SW 1271 (cell line): ENCODE measurements at regions not wholly inside any gene's neighbourhood (a gene's known extent, or its start where the extent isn't known, plus 50 kb on each side); places are given as distances from the start of the nearest gene placed in this dataset.
"Not testable (repeated sequence)": the region's sequence is repeated elsewhere in the genome, so short reads cannot be mapped to it uniquely, and the experiment has no call there.

Experiments
- DNase-seq, 2 experiments: peaks; one replicate each; lab custom pipeline; 2025; lab: John Stamatoyannopoulos, UW

GRCh38 chr15:88965097-88965496, 51.9 kb upstream of the MFGE8 start:
- DNase-seq, result not testable (repeated sequence)

GRCh38 chr15:88970232-88970631, 57.1 kb upstream of the MFGE8 start:
- DNase-seq, result no peak

- DNase-seq, result no peak
Observed at GRCh38 chr15:88974392-88974791, 61.2 kb upstream of the MFGE8 start.

- DNase-seq, result no peak
Observed at GRCh38 chr15:88975891-88976290, 62.7 kb upstream of the MFGE8 start.

- DNase-seq, result no peak
Observed at GRCh38 chr15:88976656-88977055, 63.5 kb upstream of the MFGE8 start.

GRCh38 chr15:88979674-88980073, 66.5 kb upstream of the MFGE8 start:
- DNase-seq, result no peak

GRCh38 chr15:88980498-88980897, 67.3 kb upstream of the MFGE8 start:
- DNase-seq, result no peak

GRCh38 chr15:88981244-88982215, 68.4 kb upstream of the MFGE8 start:
- no peak for DNase-seq

GRCh38 chr15:88982304-88982945, 69.2 kb upstream of the MFGE8 start:
- no peak for DNase-seq

- no peak for DNase-seq
Observed at GRCh38 chr15:88982946-88983342, 69.8 kb upstream of the MFGE8 start.

GRCh38 chr15:88983861-88984429, 70.8 kb upstream of the MFGE8 start:
- DNase-seq, result no peak

GRCh38 chr15:88985547-88986393, 72.6 kb upstream of the MFGE8 start:
- no peak for DNase-seq

- DNase-seq, result no peak
Observed at GRCh38 chr15:88986949-88987590, 73.9 kb upstream of the MFGE8 start.

GRCh38 chr15:88987591-88987933, 74.4 kb upstream of the MFGE8 start:
- DNase-seq, result no peak

GRCh38 chr15:88987934-88988671, 74.9 kb upstream of the MFGE8 start:
- DNase-seq, result no peak

GRCh38 chr15:88989578-88989977, 76.4 kb upstream of the MFGE8 start:
- DNase-seq, result peak in 1 of 2 experiments; percentile 57

GRCh38 chr15:88990185-88990679, 77.1 kb upstream of the MFGE8 start:
- no peak for DNase-seq

- no peak for DNase-seq
Observed at GRCh38 chr15:88992216-88992615, 79.0 kb upstream of the MFGE8 start.

- DNase-seq, result no peak
Observed at GRCh38 chr15:88992912-88993376, 79.8 kb upstream of the MFGE8 start.

- DNase-seq, result no peak
Observed at GRCh38 chr15:88993662-88994061, 80.5 kb upstream of the MFGE8 start.

- no peak for DNase-seq
Observed at GRCh38 chr15:88994286-88994685, 81.1 kb upstream of the MFGE8 start.
